ENCODE measurements at regions not wholly inside any gene's neighbourhood (a gene's known extent, or its start where the extent isn't known, plus 50 kb on each side); places are given as distances from the start of the nearest gene placed in this dataset.

DNA sequence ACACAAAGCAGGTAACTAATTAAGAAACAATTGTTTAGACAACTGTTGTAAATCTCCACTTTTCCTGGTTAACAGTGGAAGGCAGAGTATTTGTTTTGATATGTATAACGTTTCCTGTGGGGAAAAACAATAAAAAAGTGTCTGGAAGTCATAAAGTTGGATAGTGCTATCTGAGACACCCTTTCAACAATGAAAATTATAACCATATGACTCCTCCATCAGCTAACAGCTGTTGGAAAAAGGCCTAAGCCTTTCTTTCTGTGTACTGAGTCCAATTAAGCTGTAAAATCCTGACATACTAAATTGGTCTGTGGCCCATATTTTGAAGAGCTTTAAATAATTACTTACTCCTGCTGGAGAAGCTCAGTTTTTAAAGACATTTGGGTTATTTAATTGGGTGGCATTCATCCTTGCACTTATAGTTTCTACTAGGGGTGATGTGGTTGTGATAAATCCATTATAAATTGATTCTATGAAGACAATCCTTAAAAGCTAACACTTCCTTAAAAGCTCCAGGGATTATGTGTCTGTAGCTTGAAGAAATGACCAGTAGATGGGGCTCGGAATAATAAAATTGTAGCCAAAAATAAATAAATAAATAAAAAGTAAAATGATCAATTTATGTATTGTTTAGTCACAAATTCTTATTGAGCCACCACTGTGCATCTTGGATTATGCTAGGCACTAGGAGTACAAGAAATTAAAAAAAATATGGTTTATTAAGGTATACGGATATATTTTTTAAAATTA, 698.1 kb upstream of the NXPH2 start:
- Histone ChIP-seq H3K36me3 (ENCODE audit: low read length) (no peaks in the 10 kb centered on the region), H3K9ac (ENCODE audit: low read length) (no peak overlapping the region), H3K79me2 (ENCODE audit: insufficient read depth, low read length) (no peaks in the 10 kb centered on the region), H3K9me2 (replicated peaks; ENCODE audit: insufficient read depth, low read length) (no peaks in the 10 kb centered on the region), H4K20me1 (ENCODE audit: low read depth, low read length) (no peaks in the 10 kb centered on the region), H3K4me2 (ENCODE audit: low read depth, low read length, poor library complexity, severe bottlenecking) (no peak overlapping the region), H3K9me3 (ENCODE audit: insufficient read depth, low read length) (no peaks in the 10 kb centered on the region), H2AFZ (ENCODE audit: low read depth, low read length, severe bottlenecking) (no peak overlapping the region), H3F3A (ENCODE audit: insufficient read depth) (no peaks in the 10 kb centered on the region), H3K4me3 (ENCODE audit: insufficient read depth, low read length, poor library complexity, severe bottlenecking) (no peak overlapping the region), H3K27ac (ENCODE audit: low read depth, low read length) (no peak overlapping the region), H3K27me3 (ENCODE audit: low read length) (no peaks in the 10 kb centered on the region)
- TF ChIP-seq, protein P1, sequence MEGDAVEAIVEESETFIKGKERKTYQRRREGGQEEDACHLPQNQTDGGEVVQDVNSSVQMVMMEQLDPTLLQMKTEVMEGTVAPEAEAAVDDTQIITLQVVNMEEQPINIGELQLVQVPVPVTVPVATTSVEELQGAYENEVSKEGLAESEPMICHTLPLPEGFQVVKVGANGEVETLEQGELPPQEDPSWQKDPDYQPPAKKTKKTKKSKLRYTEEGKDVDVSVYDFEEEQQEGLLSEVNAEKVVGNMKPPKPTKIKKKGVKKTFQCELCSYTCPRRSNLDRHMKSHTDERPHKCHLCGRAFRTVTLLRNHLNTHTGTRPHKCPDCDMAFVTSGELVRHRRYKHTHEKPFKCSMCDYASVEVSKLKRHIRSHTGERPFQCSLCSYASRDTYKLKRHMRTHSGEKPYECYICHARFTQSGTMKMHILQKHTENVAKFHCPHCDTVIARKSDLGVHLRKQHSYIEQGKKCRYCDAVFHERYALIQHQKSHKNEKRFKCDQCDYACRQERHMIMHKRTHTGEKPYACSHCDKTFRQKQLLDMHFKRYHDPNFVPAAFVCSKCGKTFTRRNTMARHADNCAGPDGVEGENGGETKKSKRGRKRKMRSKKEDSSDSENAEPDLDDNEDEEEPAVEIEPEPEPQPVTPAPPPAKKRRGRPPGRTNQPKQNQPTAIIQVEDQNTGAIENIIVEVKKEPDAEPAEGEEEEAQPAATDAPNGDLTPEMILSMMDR (IDR thresholded peaks at IDR 0.05; ENCODE audit: insufficient read depth, low read length, poor library complexity, severe bottlenecking) = no peak
- no peak for TF ChIP-seq EZH2phosphoT487 (conservative IDR thresholded peaks at IDR 0.05; ENCODE audit: low read length)

DNA sequence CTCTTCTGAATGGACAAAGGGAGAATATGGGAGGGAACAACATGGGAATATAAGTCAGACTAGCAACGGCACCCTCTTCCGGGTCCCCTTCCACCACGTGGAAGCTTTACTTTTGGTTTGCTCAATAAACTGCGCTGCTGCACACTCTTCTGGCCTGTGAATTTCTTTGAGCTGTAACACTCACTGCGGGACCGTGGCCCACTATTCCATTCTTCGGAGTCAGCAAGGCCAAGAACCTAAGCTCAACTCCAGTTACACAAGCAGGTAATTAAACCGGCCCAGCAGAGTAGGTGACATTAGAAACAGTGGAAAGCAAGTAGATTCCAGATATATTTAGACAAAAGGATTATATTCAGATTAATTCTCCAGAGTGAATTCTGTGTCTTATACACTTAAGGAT, 697.4 kb upstream of the NXPH2 start:
- H3K9me2 ChIP-seq (replicated peaks; ENCODE audit: insufficient read depth, low read length) = no peaks in the 10 kb centered on the region
- no peaks in the 10 kb centered on the region for H3K27me3 ChIP-seq (ENCODE audit: low read length)
- TF ChIP-seq EZH2phosphoT487 (conservative IDR thresholded peaks at IDR 0.05; ENCODE audit: low read length) = no peak
- TF ChIP-seq, protein P1 (IDR thresholded peaks at IDR 0.05; ENCODE audit: insufficient read depth, low read length, poor library complexity, severe bottlenecking) = no peak
- no peak overlapping the region for H3K27ac ChIP-seq (ENCODE audit: low read depth, low read length)
- H3K9ac ChIP-seq (ENCODE audit: low read length) = no peak overlapping the region
- no peaks in the 10 kb centered on the region for H3K36me3 ChIP-seq (ENCODE audit: low read length)
- no peak overlapping the region for H2AFZ ChIP-seq (ENCODE audit: low read depth, low read length, severe bottlenecking)
- H4K20me1 ChIP-seq (ENCODE audit: low read depth, low read length) = no peaks in the 10 kb centered on the region
- H3K79me2 ChIP-seq (ENCODE audit: insufficient read depth, low read length) = no peaks in the 10 kb centered on the region
- H3K9me3 ChIP-seq (ENCODE audit: insufficient read depth, low read length) = no peaks in the 10 kb centered on the region
- H3K4me3 ChIP-seq (ENCODE audit: insufficient read depth, low read length, poor library complexity, severe bottlenecking) = no peak overlapping the region
- H3K4me2 ChIP-seq (ENCODE audit: low read depth, low read length, poor library complexity, severe bottlenecking) = no peak overlapping the region
- no peaks in the 10 kb centered on the region for H3F3A ChIP-seq (ENCODE audit: insufficient read depth)

DNA sequence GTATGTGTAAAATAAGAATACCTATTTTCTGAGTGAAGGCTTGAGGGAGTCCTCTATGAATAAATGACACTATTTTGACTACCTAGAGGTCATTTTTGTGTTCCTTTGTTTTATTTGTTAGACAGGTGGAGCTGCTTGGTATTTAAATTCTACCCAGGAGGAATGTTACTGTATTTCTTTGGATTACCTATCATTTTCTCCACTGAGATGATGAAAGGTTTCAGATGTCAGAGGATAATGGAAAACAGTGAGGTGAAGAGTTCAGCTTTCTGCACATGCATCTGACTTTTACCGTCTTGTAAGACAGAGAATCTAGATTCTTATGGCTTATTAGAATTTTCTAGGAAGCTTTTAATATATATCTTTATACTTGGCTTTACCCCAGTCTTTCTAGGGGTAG, 689.8 kb upstream of the NXPH2 start:
- TF ChIP-seq, protein P1 (IDR thresholded peaks at IDR 0.05; ENCODE audit: insufficient read depth, low read length, poor library complexity, severe bottlenecking) = no peak
- TF ChIP-seq EZH2phosphoT487 (conservative IDR thresholded peaks at IDR 0.05; ENCODE audit: low read length) = no peak
- no peak overlapping the region for H2AFZ ChIP-seq (ENCODE audit: low read depth, low read length, severe bottlenecking)
- no peak overlapping the region for H3K27ac ChIP-seq (ENCODE audit: low read depth, low read length)
- H3K79me2 ChIP-seq (ENCODE audit: insufficient read depth, low read length) = no peaks in the 10 kb centered on the region
- no peaks in the 10 kb centered on the region for H3K9me3 ChIP-seq (ENCODE audit: insufficient read depth, low read length)
- H3K9me2 ChIP-seq (replicated peaks; ENCODE audit: insufficient read depth, low read length) = no peaks in the 10 kb centered on the region
- no peaks in the 10 kb centered on the region for H3K27me3 ChIP-seq (ENCODE audit: low read length)
- no peak overlapping the region for H3K4me3 ChIP-seq (ENCODE audit: insufficient read depth, low read length, poor library complexity, severe bottlenecking)
- no peaks in the 10 kb centered on the region for H3F3A ChIP-seq (ENCODE audit: insufficient read depth)
- no peak overlapping the region for H3K9ac ChIP-seq (ENCODE audit: low read length)
- H4K20me1 ChIP-seq (ENCODE audit: low read depth, low read length) = no peaks in the 10 kb centered on the region
- no peaks in the 10 kb centered on the region for H3K36me3 ChIP-seq (ENCODE audit: low read length)
- no peak overlapping the region for H3K4me2 ChIP-seq (ENCODE audit: low read depth, low read length, poor library complexity, severe bottlenecking)
